Thyroid gland (tissue), 4 donors: ENCODE measurements at regions not wholly inside any gene's neighbourhood (a gene's known extent, or its start where the extent isn't known, plus 50 kb on each side); places are given as distances from the start of the nearest gene placed in this dataset.

Source experiments
- DNase-seq, 2 donors: peaks; one replicate each; pipeline ENCODE4 v3.0.0-alpha.2; 2019
- H3K27ac ChIP-seq, 3 donors: fragments of 200-600 bp; sonication (generic); 1 replicate in 2 of 3; 2 replicates in 1 of 3; pipeline ENCODE4 v1.5.1; 2016 to 2019; ENCODE audit warnings: mild to moderate bottlenecking in 1 of 3, moderate library complexity in 1 of 3
- H3K27me3 ChIP-seq: fragments of 200-600 bp; sonication (generic); one replicate; pipeline ENCODE4 v1.5.1; 2019
- H3K36me3 ChIP-seq, 2 donors: fragments of 200-600 bp; sonication (generic); one replicate each; pipeline ENCODE4 v1.5.1; 2016 to 2019
- H3K4me1 ChIP-seq, 2 donors: fragments of 200-600 bp; sonication (generic); one replicate each; pipeline ENCODE4 v1.5.1; 2017 to 2019
- H3K4me3 ChIP-seq, 3 donors: fragments of 200-600 bp; sonication (generic); replicated peaks in 1 of 3; 1 replicate in 2 of 3; 2 replicates in 1 of 3; pipeline ENCODE4 v1.5.1; 2016; ENCODE audit warnings: mild to moderate bottlenecking in 1 of 3
- H3K9me3 ChIP-seq: fragments of 200-600 bp; sonication (generic); one replicate; pipeline ENCODE4 v1.5.1; 2017
- POLR2A ChIP-seq, 2 donors: fragments of 450-650 bp; IDR thresholded peaks; one replicate each; pipeline ENCODE4 v1.6.1; 2017; ENCODE audit warnings: antibody characterized with exemption in 2 of 2, mild to moderate bottlenecking in 2 of 2, moderate library complexity in 1 of 2
- WGBS, 2 donors: methylation state at CpG; one replicate each; pipeline ENCODE4 v1.1.5; 2017; 5-methylcytosine and 5-hydroxymethylcytosine counted together
- intact Hi-C: fragments of 100-400 bp; cut with DNase I; formaldehyde crosslinking; loops from one replicate; pipeline ENCODE4 v1.15.1; 2023
- TF ChIP-seq, protein P1 (sequence below), 6 experiments: fragments of 200-600 bp in 3 of 6; fragments of 450-650 bp in 3 of 6; sonication (generic) in 3 of 6; IDR thresholded peaks; one replicate each; pipeline ENCODE4 v1.5.1; 2016 to 2019; ENCODE audit warnings: antibody characterized with exemption in 6 of 6, mild to moderate bottlenecking in 2 of 6, inconsistent platforms in 1 of 6, moderate library complexity in 1 of 6

DNA sequence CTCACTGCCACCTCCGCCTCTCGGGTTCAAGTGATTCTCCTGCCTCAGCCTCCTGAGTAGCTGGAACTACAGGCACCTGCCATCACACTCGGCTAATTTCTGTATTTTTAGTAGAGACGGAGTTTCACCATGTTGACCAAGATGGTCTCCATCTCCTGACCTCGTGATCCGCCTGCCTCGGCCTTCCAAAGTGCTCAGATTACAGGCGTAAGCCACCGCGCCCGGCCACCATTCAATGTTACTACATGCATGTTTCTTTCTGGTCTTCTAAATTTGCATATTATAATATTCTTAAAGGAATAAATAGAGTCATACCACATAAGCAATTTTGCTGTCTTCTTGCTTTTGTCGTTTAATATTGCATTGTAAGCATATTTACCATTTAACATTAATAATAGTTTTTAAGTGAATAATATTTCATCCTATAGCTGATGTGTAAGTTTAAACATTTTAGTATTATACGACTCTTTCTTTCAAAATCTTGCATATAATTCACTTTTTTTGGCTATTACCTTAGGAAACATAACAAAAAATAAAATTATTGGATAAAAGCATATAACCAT is 1270.4 kb downstream of the ADGRL3 start:
- Histone ChIP-seq H3K27me3 (no peaks in the 10 kb centered on the region), H3K4me3 (no peak overlapping the region), H3K27ac (no peak overlapping the region), H3K36me3 (no peaks in the 10 kb centered on the region), H3K9me3 (no peaks in the 10 kb centered on the region), H3K4me1 (no peaks in the 10 kb centered on the region)
- intact Hi-C loops = no loop called here
- WGBS, 2 donors = 89 to 94% methylated on average over 13 of the region's 13 CpGs
- TF ChIP-seq POLR2A (IDR thresholded peaks at IDR 0.05) = no peak
- TF ChIP-seq, protein P1, sequence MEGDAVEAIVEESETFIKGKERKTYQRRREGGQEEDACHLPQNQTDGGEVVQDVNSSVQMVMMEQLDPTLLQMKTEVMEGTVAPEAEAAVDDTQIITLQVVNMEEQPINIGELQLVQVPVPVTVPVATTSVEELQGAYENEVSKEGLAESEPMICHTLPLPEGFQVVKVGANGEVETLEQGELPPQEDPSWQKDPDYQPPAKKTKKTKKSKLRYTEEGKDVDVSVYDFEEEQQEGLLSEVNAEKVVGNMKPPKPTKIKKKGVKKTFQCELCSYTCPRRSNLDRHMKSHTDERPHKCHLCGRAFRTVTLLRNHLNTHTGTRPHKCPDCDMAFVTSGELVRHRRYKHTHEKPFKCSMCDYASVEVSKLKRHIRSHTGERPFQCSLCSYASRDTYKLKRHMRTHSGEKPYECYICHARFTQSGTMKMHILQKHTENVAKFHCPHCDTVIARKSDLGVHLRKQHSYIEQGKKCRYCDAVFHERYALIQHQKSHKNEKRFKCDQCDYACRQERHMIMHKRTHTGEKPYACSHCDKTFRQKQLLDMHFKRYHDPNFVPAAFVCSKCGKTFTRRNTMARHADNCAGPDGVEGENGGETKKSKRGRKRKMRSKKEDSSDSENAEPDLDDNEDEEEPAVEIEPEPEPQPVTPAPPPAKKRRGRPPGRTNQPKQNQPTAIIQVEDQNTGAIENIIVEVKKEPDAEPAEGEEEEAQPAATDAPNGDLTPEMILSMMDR (IDR thresholded peaks at IDR 0.05) = no peak
- no peak for DNase-seq

DNA sequence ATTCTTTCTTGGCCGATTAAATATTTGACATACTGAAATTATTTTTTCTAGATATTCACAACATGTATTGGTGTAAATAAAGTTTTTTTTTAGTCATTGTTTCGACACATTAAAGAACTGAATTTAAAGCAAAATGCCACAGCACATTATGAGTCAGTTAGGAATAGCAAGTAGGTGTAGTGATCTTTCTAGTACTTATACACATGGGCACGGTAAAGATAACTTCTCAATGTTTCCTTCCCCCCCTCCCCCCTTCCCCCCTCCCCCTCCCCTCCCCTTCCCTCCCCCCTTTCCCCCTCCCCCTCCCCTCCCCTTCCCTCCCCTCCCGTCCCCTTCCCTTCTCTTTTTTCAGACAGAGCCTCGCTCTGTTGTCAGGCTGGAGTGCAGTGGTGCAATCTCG is 1269.9 kb downstream of the ADGRL3 start:
- Histone ChIP-seq H3K27ac (no peak overlapping the region), H3K9me3 (no peaks in the 10 kb centered on the region), H3K4me3 (no peak overlapping the region), H3K36me3 (no peaks in the 10 kb centered on the region), H3K27me3 (no peaks in the 10 kb centered on the region), H3K4me1 (no peaks in the 10 kb centered on the region)
- intact Hi-C loops = no loop called here
- 84 to 88% methylated on average over 6 of the region's 6 CpGs for WGBS, 2 donors
- DNase-seq = no peak
- TF ChIP-seq, protein P1 (IDR thresholded peaks at IDR 0.05) = no peak
- TF ChIP-seq POLR2A (IDR thresholded peaks at IDR 0.05) = no peak

DNA sequence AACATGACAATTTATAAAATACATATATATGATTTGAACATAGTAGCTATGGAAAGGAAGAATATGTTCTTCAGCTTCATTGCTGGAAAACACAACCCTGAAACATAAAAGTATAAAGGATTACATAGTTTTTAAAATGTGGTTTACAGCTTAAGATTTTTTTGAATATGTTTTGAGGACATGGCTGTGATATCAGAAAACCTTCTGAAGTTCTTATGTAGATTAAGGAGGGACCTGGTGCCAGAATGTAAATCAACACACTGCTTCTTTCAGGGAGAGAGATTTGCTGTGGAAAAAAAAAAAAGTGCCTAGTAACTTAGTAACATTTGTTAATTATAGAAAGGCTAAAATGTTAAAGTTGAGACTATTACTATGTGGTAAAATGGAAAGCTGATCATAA is 1261.8 kb downstream of the ADGRL3 start:
- intact Hi-C loops = no loop called here
- Histone ChIP-seq H3K9me3 (no peaks in the 10 kb centered on the region), H3K27me3 (no peaks in the 10 kb centered on the region), H3K27ac (no peak overlapping the region), H3K4me3 (no peak overlapping the region), H3K36me3 (no peaks in the 10 kb centered on the region), H3K4me1 (no peaks in the 10 kb centered on the region)
- TF ChIP-seq, protein P1 (IDR thresholded peaks at IDR 0.05) = no peak
- no peak for TF ChIP-seq POLR2A (IDR thresholded peaks at IDR 0.05)
- DNase-seq = no peak

DNA sequence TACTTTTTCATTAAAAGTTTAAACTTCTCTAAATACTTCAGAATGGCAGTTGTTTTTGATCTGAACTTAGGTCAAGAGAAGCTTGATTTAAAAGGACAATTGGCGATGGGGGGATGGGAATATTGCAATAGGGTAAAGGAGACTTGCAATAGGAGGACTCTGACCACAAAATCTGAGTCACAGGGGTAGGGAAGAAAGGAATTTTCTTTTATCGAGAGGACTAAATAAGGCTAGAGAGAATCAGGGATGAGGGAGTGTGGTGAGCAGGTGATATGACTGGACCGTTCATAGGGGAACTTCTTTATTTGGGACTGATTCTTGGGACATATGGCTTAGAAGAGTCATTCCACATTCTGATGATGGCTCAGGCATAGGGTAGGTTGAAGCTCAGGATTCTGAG is 1260.2 kb downstream of the ADGRL3 start:
- TF ChIP-seq, protein P1 (IDR thresholded peaks at IDR 0.05) = no peak
- TF ChIP-seq POLR2A (IDR thresholded peaks at IDR 0.05) = no peak
- H3K4me1 ChIP-seq = no peaks in the 10 kb centered on the region

DNA sequence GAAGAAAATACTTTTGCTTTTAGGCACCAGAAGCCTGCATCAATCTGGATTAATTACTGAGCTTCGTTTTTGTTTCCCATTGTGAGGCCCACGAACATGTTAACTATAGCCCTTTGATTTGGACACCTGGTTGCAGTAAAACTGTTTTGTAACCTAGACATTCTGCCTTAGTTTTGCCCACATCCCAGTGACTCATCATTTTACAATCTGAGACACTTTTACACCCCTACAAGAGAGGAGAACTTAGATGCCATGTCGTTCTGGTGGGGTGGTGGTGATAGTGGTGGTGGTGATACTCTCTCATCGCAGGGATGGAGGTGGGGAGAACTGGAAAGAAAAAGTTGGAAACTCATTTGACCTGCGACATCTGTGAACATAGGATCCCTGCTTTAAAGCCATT is 1257.2 kb downstream of the ADGRL3 start:
- no peaks in the 10 kb centered on the region for H3K9me3 ChIP-seq
- no peak overlapping the region for H3K4me3 ChIP-seq
- WGBS, 2 donors = 76 to 80% methylated on average over 5 of the region's 5 CpGs
- TF ChIP-seq POLR2A (IDR thresholded peaks at IDR 0.05) = no peak
- TF ChIP-seq, protein P1 (IDR thresholded peaks at IDR 0.05) = no peak
- intact Hi-C loops = no loop called here
- no peaks in the 10 kb centered on the region for H3K4me1 ChIP-seq
- no peaks in the 10 kb centered on the region for H3K36me3 ChIP-seq
- no peak overlapping the region for H3K27ac ChIP-seq
- DNase-seq = no peak
- H3K27me3 ChIP-seq = no peaks in the 10 kb centered on the region

More for the DNA sequence above, 1260.2 kb downstream of the ADGRL3 start:
- Histone ChIP-seq H3K27me3 (no peaks in the 10 kb centered on the region), H3K4me3 (no peak overlapping the region), H3K36me3 (no peaks in the 10 kb centered on the region), H3K9me3 (no peaks in the 10 kb centered on the region), H3K27ac (no peak overlapping the region)
- WGBS, 2 donors = 85 to 95% methylated on average over 3 of the region's 3 CpGs
- intact Hi-C loops = no loop called here
- no peak for DNase-seq
